ENCODE measurements at regions not wholly inside any gene's neighbourhood (a gene's known extent, or its start where the extent isn't known, plus 50 kb on each side); places are given as distances from the start of the nearest gene placed in this dataset.

GRCh38 chr2:220335591-220335915 is 708.1 kb downstream of the SLC4A3 start:
- TF ChIP-seq CTCF (IDR thresholded peaks at IDR 0.05) (no peak), POLR2A (IDR thresholded peaks at IDR 0.05) (no peak)
